ENCODE measurements at regions not wholly inside any gene's neighbourhood (a gene's known extent, or its start where the extent isn't known, plus 50 kb on each side); places are given as distances from the start of the nearest gene placed in this dataset.

GRCh38 chr2:5888126-5888525, 195.9 kb downstream of the SOX11 start:
- Mint-ChIP-seq H3K9me3 (ENCODE audit: insufficient read depth) (peaks cover 3% of the 10 kb centered on the region), H3K4me1 (no peaks in the 10 kb centered on the region), H3K27ac (no peak overlapping the region), H3K4me3 (no peak overlapping the region), H3K27me3 (no peaks in the 10 kb centered on the region)
- intact Hi-C loops (cut with micrococcal nuclease) = no loop called here
- peaks cover 0 to 2% (median 0%) of the 10 kb centered on the region in 3 donors for H3K9me3 ChIP-seq (ENCODE audit: control extremely low read depth in 1 of 3, control insufficient read depth in 2 of 3, insufficient read depth in 1 of 3, low read length in 2 of 3)
- TF ChIP-seq EZH2 (IDR thresholded peaks at IDR 0.05; ENCODE audit: borderline replicate concordance, insufficient read depth, low read depth, low read length, poor library complexity, severe bottlenecking) (no peak), CTCF (IDR thresholded peaks at IDR 0.05) (no peak)
- H3K4me2 ChIP-seq (replicated peaks; ENCODE audit: low read depth, low read length, poor library complexity, severe bottlenecking) = no peak overlapping the region
- WGBS (ENCODE audit: insufficient coverage) = no CpG with 5 or more reads among the region's 1 CpG
- no peaks in the 10 kb centered on the region for H3K4me1 ChIP-seq (ENCODE audit: control insufficient read depth in 2 of 2, insufficient read depth in 2 of 2, low read length in 2 of 2)
- H4K20me1 ChIP-seq (ENCODE audit: control insufficient read depth, insufficient read depth, low read length, poor library complexity, severe bottlenecking) = no peaks in the 10 kb centered on the region
- ATAC-seq (ENCODE audit: low read depth) (no peak), DNase-seq (no peak)
- ChIA-PET CTCF (no interaction called here), POLR2A (no interaction called here)
- no peaks in the 10 kb centered on the region for H3K36me3 ChIP-seq (replicated peaks in 1 of 2; ENCODE audit: control extremely low read depth in 1 of 2, control insufficient read depth in 1 of 2, extremely low read depth in 1 of 2, insufficient read depth in 2 of 2, low read length in 1 of 2)
- no peaks in the 10 kb centered on the region for H3K27me3 ChIP-seq (replicated peaks in 1 of 4; ENCODE audit: control extremely low read depth in 1 of 4, control insufficient read depth in 3 of 4, insufficient read depth in 4 of 4, low read length in 3 of 4)
- H2AFZ ChIP-seq (ENCODE audit: insufficient read depth, low read depth, low read length, poor library complexity, severe bottlenecking) = no peak overlapping the region
- H3K79me2 ChIP-seq (ENCODE audit: control insufficient read depth, insufficient read depth, low read length) = no peaks in the 10 kb centered on the region
- H3K9ac ChIP-seq (ENCODE audit: low read length) = no peak overlapping the region
- no peak overlapping the region for H3K4me3 ChIP-seq (ENCODE audit: control extremely low read depth in 1 of 5, extremely low read depth in 1 of 5, insufficient read depth in 1 of 5, low read depth in 2 of 5, low read length in 4 of 5)
- H3K27ac ChIP-seq (ENCODE audit: low read length in 2 of 2) = no peak overlapping the region

- no peaks in the 10 kb centered on the region for H3K27me3 Mint-ChIP-seq
- no peaks in the 10 kb centered on the region for H3K4me1 ChIP-seq (ENCODE audit: control insufficient read depth in 2 of 2, insufficient read depth in 2 of 2, low read length in 2 of 2)
- intact Hi-C loops (cut with micrococcal nuclease) = no loop called here
- no peaks in the 10 kb centered on the region for H3K9me3 ChIP-seq (ENCODE audit: control extremely low read depth in 1 of 3, control insufficient read depth in 2 of 3, insufficient read depth in 1 of 3, low read length in 2 of 3)
- no peak overlapping the region for H3K9ac ChIP-seq (ENCODE audit: low read length)
- no peak for TF ChIP-seq CTCF (IDR thresholded peaks at IDR 0.05)
- TF ChIP-seq EZH2 (IDR thresholded peaks at IDR 0.05; ENCODE audit: borderline replicate concordance, insufficient read depth, low read depth, low read length, poor library complexity, severe bottlenecking) = no peak
- ATAC-seq (ENCODE audit: low read depth) (no peak), DNase-seq (no peak)
- H3K4me1 Mint-ChIP-seq = no peaks in the 10 kb centered on the region
- 75% methylated on average over 3 of the region's 5 CpGs for WGBS (ENCODE audit: insufficient coverage)
- no peaks in the 10 kb centered on the region for H4K20me1 ChIP-seq (ENCODE audit: control insufficient read depth, insufficient read depth, low read length, poor library complexity, severe bottlenecking)
- no peak overlapping the region for H3K27ac Mint-ChIP-seq
- ChIA-PET POLR2A (no interaction called here), CTCF (no interaction called here)
- no peak overlapping the region for H3K4me2 ChIP-seq (replicated peaks; ENCODE audit: low read depth, low read length, poor library complexity, severe bottlenecking)
- H2AFZ ChIP-seq (ENCODE audit: insufficient read depth, low read depth, low read length, poor library complexity, severe bottlenecking) = no peak overlapping the region
- no peaks in the 10 kb centered on the region for H3K36me3 ChIP-seq (replicated peaks in 1 of 2; ENCODE audit: control extremely low read depth in 1 of 2, control insufficient read depth in 1 of 2, extremely low read depth in 1 of 2, insufficient read depth in 2 of 2, low read length in 1 of 2)
- no peak overlapping the region for H3K4me3 Mint-ChIP-seq
- no peak overlapping the region for H3K27ac ChIP-seq (ENCODE audit: low read length in 2 of 2)
- no peak overlapping the region for H3K4me3 ChIP-seq (ENCODE audit: control extremely low read depth in 1 of 5, extremely low read depth in 1 of 5, insufficient read depth in 1 of 5, low read depth in 2 of 5, low read length in 4 of 5)
- no peaks in the 10 kb centered on the region for H3K9me3 Mint-ChIP-seq (ENCODE audit: insufficient read depth)
- no peaks in the 10 kb centered on the region for H3K79me2 ChIP-seq (ENCODE audit: control insufficient read depth, insufficient read depth, low read length)
- H3K27me3 ChIP-seq (replicated peaks in 1 of 4; ENCODE audit: control extremely low read depth in 1 of 4, control insufficient read depth in 3 of 4, insufficient read depth in 4 of 4, low read length in 3 of 4) = no peaks in the 10 kb centered on the region
These were observed 197.3 kb downstream of the SOX11 start for GRCh38 chr2:5889519-5889918.

All from B cell (primary cell).